AG09319 (cell line): ENCODE measurements at regions not wholly inside any gene's neighbourhood (a gene's known extent, or its start where the extent isn't known, plus 50 kb on each side); places are given as distances from the start of the nearest gene placed in this dataset.
"Not testable (repeated sequence)": the region's sequence is repeated elsewhere in the genome, so short reads cannot be mapped to it uniquely, and the experiment has no call there.

ENCODE experiments used
- DNase-seq: peaks from one replicate; pipeline ENCODE4 v3.0.0-alpha.2; 2010; ENCODE audit warnings: low read depth; ENCODE audit errors: extremely low read depth
- TF ChIP-seq, protein P1 (sequence below): IDR thresholded peaks from 2 replicates; pipeline ENCODE4 v1.5.1; 2011; ENCODE audit warnings: low read depth, mild to moderate bottlenecking, inconsistent platforms, low read length, moderate library complexity

DNA sequence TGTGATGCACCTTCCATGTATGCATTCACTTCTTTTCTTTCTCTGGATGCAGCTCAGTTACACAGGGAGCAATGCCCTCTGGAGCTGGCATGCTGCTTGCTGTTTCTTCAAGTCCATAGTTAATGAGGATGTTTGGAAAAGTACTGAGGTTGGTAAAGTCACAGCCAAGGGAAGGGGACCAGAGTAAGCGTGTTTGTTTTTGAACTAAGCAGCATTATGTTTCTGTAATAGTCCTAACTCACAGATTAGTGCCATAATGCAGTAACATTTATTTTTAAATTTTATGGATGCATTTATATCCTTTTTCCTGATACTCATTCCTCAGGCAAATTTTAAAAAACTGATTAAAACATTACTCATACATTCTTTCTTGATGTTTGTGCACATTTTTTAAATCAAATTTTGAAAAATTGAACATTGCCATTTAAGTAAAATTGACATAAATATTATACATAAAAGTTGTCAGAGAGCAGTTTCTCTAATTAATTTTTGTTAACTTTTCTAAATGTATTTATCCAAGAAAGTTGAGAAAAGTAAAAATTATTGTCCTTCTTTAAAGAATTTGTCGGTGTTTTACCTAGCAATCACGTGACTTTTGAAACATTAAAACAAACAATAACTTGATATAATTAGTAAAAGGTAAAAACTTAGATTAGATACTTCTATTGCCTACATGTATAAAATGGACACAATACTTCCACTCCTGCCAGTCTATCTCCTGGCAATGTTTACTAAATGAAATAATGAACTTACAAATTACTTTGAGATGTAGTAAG lies 659.6 kb upstream of the ANKRD30A start:
- TF ChIP-seq, protein P1, sequence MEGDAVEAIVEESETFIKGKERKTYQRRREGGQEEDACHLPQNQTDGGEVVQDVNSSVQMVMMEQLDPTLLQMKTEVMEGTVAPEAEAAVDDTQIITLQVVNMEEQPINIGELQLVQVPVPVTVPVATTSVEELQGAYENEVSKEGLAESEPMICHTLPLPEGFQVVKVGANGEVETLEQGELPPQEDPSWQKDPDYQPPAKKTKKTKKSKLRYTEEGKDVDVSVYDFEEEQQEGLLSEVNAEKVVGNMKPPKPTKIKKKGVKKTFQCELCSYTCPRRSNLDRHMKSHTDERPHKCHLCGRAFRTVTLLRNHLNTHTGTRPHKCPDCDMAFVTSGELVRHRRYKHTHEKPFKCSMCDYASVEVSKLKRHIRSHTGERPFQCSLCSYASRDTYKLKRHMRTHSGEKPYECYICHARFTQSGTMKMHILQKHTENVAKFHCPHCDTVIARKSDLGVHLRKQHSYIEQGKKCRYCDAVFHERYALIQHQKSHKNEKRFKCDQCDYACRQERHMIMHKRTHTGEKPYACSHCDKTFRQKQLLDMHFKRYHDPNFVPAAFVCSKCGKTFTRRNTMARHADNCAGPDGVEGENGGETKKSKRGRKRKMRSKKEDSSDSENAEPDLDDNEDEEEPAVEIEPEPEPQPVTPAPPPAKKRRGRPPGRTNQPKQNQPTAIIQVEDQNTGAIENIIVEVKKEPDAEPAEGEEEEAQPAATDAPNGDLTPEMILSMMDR = no peak
- no peak for DNase-seq

DNA sequence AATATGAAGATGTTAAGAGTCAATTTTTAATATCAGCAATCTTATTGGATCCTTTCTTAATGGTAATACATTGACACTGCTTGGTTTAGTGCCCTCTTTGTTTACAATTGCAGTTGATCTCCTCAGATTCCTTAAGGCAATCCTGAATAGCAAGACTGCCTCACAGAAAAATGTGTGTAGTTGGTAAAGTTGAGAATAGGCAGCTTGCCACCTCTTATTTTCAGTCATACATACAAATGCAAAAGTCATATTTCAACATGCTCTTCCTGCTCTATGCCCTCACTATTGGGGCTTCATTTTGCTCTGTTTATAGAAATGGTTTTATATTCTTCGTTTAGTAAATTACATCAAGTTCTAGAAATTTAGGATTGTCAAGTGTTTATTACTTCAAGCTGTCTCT lies 661.1 kb upstream of the ANKRD30A start:
- TF ChIP-seq, protein P1 = no peak
- DNase-seq = no peak

DNA sequence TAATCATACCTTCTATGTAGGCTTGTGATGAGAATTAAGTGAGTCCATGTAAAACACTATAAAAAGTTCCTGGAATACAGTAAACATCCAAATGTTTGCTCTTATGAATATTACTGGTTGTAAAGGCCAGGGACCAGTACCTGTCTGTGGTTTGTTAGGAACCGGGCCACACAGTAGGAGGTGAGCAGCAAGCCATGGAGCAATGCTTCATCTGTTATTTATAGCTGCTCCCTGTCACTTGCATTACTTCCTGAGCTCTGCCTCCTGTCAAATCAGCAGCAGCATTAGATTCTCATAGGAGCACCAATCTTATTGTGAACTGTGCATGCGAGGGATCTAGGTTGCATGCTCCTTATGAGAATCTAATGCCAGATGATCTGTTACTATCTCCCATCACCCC lies 662.0 kb upstream of the ANKRD30A start:
- TF ChIP-seq, protein P1 = no peak
- DNase-seq = no peak

DNA sequence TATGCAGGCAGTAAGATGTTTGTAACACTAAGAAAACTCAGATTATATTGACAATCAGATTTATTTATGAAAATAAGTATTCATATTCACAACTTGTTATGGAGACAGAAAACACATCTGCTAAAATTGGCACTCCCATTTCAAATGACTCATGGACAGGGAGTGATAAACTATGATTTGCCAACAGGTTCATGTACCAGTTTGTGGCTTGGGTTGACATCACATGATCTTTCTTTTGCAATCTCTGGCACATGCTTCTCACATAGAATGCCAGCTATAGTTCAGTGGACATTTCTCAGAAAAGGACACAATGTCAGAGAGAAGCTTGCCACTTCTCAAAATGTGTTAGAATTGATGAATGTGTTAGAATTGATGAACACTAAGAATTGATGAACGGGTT lies 663.2 kb upstream of the ANKRD30A start:
- DNase-seq = no peak
- TF ChIP-seq, protein P1 = no peak

DNA sequence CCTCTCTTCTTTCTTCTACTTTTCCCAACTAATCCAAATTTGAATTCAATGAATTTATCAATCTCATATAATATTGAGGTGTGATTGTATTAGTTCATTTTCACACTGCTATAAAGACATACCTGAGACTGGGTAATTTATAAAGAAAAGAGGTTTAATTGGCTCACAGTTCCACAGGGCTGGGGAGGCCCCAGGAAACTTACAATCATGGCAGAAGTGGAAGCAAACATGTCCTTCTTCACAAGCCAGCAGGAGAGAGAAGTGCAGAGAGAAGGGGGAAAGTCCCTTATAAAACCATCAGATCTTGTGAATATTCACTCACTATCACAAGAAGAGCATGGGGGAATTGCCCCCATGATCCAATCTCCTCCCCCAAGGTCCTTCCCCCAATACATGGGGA lies 667.0 kb upstream of the ANKRD30A start:
- DNase-seq = not testable (repeated sequence)

DNA sequence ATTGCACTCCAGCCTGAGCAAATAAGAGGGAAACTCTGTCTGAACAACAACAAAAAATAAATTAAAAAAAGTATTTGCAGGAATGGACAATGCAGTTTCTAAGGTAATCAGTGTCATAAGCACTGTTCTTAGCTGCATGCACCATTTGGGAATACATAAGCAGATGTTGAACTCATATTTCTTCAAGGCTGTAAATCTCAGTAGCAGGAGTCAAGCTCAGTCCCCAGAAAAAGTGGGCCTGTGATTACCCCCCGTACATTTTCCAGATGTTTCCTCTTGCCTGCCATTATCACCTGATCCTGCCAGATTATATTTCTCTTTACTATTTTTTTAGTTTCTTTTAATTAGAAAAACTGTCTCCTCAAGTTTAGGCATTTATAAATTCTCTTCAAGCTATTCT lies 667.6 kb upstream of the ANKRD30A start:
- DNase-seq = no peak
- TF ChIP-seq, protein P1 = no peak

DNA sequence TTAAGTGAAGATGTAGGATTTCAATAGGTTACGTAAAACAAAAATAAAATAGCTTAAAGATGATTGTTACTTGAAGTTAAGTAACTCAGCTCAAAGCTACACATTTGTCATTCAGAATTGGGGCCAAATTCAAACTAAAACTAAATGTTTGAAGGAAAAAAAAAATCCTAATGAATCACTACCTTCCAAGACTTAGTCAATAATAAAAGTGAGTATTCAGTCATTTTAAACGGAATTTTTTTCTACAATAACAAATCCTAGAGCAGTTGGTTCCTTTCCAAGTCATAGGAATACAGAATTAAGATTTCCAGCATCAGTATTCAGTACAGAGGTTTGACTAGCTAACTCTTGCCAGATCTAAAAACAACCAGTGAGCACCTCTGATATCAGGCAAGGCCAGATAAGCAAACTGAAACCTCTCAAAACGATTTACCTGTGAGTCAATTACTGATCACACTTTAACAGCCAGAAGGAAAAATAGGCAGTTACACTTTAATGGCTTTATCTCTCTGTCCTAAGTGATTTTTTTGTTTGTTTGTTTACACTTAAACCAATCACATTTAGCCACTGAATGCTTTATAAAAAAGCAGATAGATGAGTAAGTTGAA lies 669.8 kb upstream of the ANKRD30A start:
- TF ChIP-seq, protein P1 = no peak
- DNase-seq = no peak
